OCI-LY7 (cell line): ENCODE measurements at regions not wholly inside any gene's neighbourhood (a gene's known extent, or its start where the extent isn't known, plus 50 kb on each side); places are given as distances from the start of the nearest gene placed in this dataset.

Source experiments
- EZH2phosphoT487 ChIP-seq: fragments of 200-600 bp; sonication (generic); IDR thresholded peaks from 2 replicates; pipeline ENCODE4 v1.6.1; 2018; ENCODE audit warnings: low read depth, borderline replicate concordance, mild to moderate bottlenecking, mixed run types, antibody characterized with exemption, low read length, moderate library complexity, mixed read lengths
- TF ChIP-seq, protein P1 (sequence below): fragments of 200-600 bp; sonication (generic); conservative IDR thresholded peaks from 2 replicates; pipeline ENCODE4 v1.5.1; 2014; ENCODE audit warnings: mild to moderate bottlenecking, antibody characterized with exemption, low read length, moderate library complexity, mixed read lengths

DNA sequence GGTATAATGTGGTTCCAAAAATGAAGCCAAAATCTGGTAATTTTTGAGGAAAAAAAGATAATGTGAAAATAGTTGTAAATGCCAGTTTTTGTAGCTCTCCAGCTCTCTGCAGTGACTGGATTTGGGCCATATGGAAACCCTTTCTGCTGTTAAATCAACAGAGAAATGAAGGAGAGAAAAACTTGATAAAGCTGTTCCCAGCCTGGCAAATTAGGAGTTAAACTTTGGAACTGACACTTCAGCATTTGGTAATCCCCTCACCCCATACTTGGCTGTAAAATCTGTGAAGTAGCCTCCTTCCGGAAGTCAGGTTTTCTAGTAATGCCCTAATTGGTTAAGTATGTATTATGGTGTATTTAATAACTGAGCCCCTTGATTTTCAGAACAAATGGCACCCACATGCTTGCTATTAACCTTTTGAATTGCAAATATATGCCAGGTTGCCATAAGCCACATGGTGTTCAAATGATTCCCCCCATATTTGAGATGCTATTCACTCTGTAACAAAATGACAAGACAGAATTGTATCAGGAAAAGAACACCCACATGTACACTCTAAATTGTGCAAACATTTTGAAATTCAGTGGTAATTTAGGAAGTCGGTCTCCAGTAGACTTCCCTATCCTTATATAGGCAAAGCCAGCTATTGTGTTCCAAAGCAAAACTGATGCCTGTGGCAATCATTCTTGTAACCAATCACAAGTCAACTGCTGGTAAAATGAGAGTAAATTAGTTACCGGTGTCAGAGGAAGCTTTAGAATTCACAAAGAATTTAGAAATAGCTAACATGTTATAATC lies 96.3 kb upstream of the ADAMTS3 start:
- TF ChIP-seq, protein P1, sequence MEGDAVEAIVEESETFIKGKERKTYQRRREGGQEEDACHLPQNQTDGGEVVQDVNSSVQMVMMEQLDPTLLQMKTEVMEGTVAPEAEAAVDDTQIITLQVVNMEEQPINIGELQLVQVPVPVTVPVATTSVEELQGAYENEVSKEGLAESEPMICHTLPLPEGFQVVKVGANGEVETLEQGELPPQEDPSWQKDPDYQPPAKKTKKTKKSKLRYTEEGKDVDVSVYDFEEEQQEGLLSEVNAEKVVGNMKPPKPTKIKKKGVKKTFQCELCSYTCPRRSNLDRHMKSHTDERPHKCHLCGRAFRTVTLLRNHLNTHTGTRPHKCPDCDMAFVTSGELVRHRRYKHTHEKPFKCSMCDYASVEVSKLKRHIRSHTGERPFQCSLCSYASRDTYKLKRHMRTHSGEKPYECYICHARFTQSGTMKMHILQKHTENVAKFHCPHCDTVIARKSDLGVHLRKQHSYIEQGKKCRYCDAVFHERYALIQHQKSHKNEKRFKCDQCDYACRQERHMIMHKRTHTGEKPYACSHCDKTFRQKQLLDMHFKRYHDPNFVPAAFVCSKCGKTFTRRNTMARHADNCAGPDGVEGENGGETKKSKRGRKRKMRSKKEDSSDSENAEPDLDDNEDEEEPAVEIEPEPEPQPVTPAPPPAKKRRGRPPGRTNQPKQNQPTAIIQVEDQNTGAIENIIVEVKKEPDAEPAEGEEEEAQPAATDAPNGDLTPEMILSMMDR: no peak
- no peak for TF ChIP-seq EZH2phosphoT487
